OCI-LY7 (cell line): ENCODE measurements at regions not wholly inside any gene's neighbourhood (a gene's known extent, or its start where the extent isn't known, plus 50 kb on each side); places are given as distances from the start of the nearest gene placed in this dataset.

Experiments
- CTCF ChIP-seq: fragments of 200-600 bp; sonication (generic); conservative IDR thresholded peaks from 2 replicates; pipeline ENCODE4 v1.5.1; 2014; ENCODE audit warnings: mild to moderate bottlenecking, antibody characterized with exemption, low read length, moderate library complexity, mixed read lengths
- EZH2phosphoT487 ChIP-seq: fragments of 200-600 bp; sonication (generic); IDR thresholded peaks from 2 replicates; pipeline ENCODE4 v1.6.1; 2018; ENCODE audit warnings: low read depth, borderline replicate concordance, mild to moderate bottlenecking, mixed run types, antibody characterized with exemption, low read length, moderate library complexity, mixed read lengths

- TF ChIP-seq CTCF: no peak
- TF ChIP-seq EZH2phosphoT487: no peak
Measured at GRCh38 chr3:163523375-163523774, 1554.9 kb downstream of the SI start.
